ENCODE measurements at regions not wholly inside any gene's neighbourhood (a gene's known extent, or its start where the extent isn't known, plus 50 kb on each side); places are given as distances from the start of the nearest gene placed in this dataset.

DNA sequence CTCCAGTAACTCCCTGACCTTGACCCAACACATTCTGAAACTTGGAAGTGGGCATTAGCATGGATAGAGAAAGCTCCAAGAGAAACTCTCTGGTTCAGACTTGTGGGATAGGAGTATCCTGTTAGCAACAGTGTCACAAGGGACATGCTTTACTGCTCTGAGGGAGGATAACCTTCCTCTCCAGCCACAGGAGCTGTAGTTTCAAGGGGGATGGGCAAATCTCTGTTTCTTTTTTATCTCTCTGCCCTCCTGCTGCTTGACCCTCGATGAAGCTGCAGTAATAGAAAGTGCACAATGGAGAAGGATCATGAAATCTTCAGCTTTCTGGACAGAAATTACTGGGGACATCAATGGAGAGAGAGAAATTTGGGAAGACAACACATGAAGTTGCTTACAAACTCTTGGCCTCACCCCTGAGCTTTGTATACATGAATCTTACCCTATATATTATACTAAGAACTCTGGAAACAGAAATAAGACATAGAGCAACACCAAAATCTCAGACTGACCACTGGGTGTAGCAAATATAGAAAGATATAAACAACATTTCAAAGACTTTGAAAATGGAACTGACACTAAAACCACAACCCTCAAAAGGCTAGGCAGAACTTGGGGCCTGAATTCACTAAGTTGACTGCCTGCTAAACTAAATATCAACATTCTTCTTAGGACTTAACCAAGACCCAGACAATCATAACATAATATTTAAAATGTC lies 471.0 kb upstream of the MEF2C start:
- H2AFZ ChIP-seq = no peak overlapping the region
- no peaks in the 10 kb centered on the region for H3K9me3 ChIP-seq (ENCODE audit: low read depth)
- no peak for DNase-seq (ENCODE audit: low spot score)

DNA sequence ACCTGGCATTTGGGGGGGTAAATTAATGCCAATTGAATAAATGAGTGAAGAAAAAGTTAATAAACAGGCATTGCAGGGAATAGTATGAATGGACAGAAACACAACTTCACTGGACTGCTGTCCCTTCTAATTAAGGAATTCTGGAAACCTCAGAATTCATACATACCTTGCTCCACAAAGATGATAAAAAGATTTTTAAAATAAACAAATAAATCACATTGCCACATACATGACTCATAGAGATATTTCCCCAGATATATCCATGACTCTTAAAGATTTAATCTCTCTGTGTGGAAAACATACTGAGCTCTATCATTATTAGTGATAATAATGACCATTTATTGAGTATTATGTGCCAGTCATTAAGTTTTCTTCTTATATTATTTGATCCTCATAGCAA lies 469.0 kb upstream of the MEF2C start:
- DNase-seq (ENCODE audit: low spot score) = no peak
- Histone ChIP-seq H3K4me1 (ENCODE audit: insufficient read depth) (no peaks in the 10 kb centered on the region), H3K27me3 (no peaks in the 10 kb centered on the region), H3K79me2 (no peaks in the 10 kb centered on the region), H3K4me3 (no peak overlapping the region), H3K36me3 (replicated peaks; ENCODE audit: insufficient read depth, low read depth) (no peaks in the 10 kb centered on the region), H3K27ac (no peak overlapping the region), H3K9me2 (replicated peaks; ENCODE audit: insufficient read depth) (no peaks in the 10 kb centered on the region), H3K9me3 (ENCODE audit: low read depth) (no peaks in the 10 kb centered on the region), H3K4me2 (no peak overlapping the region), H4K20me1 (ENCODE audit: insufficient read depth, poor library complexity, severe bottlenecking) (no peaks in the 10 kb centered on the region), H2AFZ (no peak overlapping the region)
- TF ChIP-seq, protein P1, sequence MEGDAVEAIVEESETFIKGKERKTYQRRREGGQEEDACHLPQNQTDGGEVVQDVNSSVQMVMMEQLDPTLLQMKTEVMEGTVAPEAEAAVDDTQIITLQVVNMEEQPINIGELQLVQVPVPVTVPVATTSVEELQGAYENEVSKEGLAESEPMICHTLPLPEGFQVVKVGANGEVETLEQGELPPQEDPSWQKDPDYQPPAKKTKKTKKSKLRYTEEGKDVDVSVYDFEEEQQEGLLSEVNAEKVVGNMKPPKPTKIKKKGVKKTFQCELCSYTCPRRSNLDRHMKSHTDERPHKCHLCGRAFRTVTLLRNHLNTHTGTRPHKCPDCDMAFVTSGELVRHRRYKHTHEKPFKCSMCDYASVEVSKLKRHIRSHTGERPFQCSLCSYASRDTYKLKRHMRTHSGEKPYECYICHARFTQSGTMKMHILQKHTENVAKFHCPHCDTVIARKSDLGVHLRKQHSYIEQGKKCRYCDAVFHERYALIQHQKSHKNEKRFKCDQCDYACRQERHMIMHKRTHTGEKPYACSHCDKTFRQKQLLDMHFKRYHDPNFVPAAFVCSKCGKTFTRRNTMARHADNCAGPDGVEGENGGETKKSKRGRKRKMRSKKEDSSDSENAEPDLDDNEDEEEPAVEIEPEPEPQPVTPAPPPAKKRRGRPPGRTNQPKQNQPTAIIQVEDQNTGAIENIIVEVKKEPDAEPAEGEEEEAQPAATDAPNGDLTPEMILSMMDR (IDR thresholded peaks at IDR 0.05; ENCODE audit: poor library complexity) = no peak
- TF ChIP-seq EZH2 (IDR thresholded peaks at IDR 0.05; ENCODE audit: borderline replicate concordance) (no peak), EZH2phosphoT487 (IDR thresholded peaks at IDR 0.05; ENCODE audit: low read depth, severe bottlenecking, unreplicated experiment) (no peak)

More for the DNA sequence above, 471.0 kb upstream of the MEF2C start:
- Histone ChIP-seq H3K27ac (no peak overlapping the region), H3K36me3 (replicated peaks; ENCODE audit: insufficient read depth, low read depth) (no peaks in the 10 kb centered on the region), H3K27me3 (no peaks in the 10 kb centered on the region), H3K79me2 (no peaks in the 10 kb centered on the region), H4K20me1 (ENCODE audit: insufficient read depth, poor library complexity, severe bottlenecking) (no peaks in the 10 kb centered on the region), H3K4me1 (ENCODE audit: insufficient read depth) (no peaks in the 10 kb centered on the region), H3K4me3 (no peak overlapping the region), H3K4me2 (no peak overlapping the region), H3K9me2 (replicated peaks; ENCODE audit: insufficient read depth) (no peaks in the 10 kb centered on the region)
- TF ChIP-seq, protein P1 (IDR thresholded peaks at IDR 0.05; ENCODE audit: poor library complexity) = no peak
- TF ChIP-seq EZH2 (IDR thresholded peaks at IDR 0.05; ENCODE audit: borderline replicate concordance) = no peak
- no peak for TF ChIP-seq EZH2phosphoT487 (IDR thresholded peaks at IDR 0.05; ENCODE audit: low read depth, severe bottlenecking, unreplicated experiment)
- 47% methylated on average over 1 of the region's 1 CpG for WGBS (ENCODE audit: low lambda C conversion rate, missing lambda C conversion rate)

DNA sequence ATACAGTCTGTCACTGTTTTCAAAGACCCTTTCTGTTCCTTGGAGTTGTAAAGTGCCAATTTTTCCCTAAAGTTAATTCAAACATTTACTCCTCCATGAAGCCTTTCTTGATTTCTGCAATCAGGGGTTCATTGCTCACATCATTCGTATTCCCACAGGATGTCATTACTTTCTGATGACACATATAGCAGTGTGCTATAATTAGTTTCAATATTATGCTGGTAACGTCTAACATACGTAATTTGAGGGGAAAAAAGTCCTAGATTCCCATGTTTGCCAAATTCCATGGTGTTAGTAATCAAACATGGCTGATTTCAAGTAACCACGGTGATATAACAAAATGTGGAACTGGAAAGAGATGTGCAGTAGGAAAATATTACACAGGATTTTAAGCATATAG lies 468.2 kb upstream of the MEF2C start:
- no peak for TF ChIP-seq EZH2 (IDR thresholded peaks at IDR 0.05; ENCODE audit: borderline replicate concordance)
- TF ChIP-seq, protein P1 (IDR thresholded peaks at IDR 0.05; ENCODE audit: poor library complexity) = no peak
- TF ChIP-seq EZH2phosphoT487 (IDR thresholded peaks at IDR 0.05; ENCODE audit: low read depth, severe bottlenecking, unreplicated experiment) = no peak
- H3K36me3 ChIP-seq (replicated peaks; ENCODE audit: insufficient read depth, low read depth) = no peaks in the 10 kb centered on the region
- no peak overlapping the region for H3K4me3 ChIP-seq
- 84% methylated on average over 4 of the region's 4 CpGs for WGBS (ENCODE audit: low lambda C conversion rate, missing lambda C conversion rate)
- H3K27ac ChIP-seq = no peak overlapping the region
- H2AFZ ChIP-seq = no peak overlapping the region
- H3K9me2 ChIP-seq (replicated peaks; ENCODE audit: insufficient read depth) = no peaks in the 10 kb centered on the region
- no peaks in the 10 kb centered on the region for H3K9me3 ChIP-seq (ENCODE audit: low read depth)
- no peak overlapping the region for H3K4me2 ChIP-seq
- DNase-seq (ENCODE audit: low spot score) = no peak
- H4K20me1 ChIP-seq (ENCODE audit: insufficient read depth, poor library complexity, severe bottlenecking) = no peaks in the 10 kb centered on the region
- H3K4me1 ChIP-seq (ENCODE audit: insufficient read depth) = no peaks in the 10 kb centered on the region
- H3K79me2 ChIP-seq = no peaks in the 10 kb centered on the region
- H3K27me3 ChIP-seq = no peaks in the 10 kb centered on the region
